OCI-LY7 (cell line): ENCODE measurements at regions not wholly inside any gene's neighbourhood (a gene's known extent, or its start where the extent isn't known, plus 50 kb on each side); places are given as distances from the start of the nearest gene placed in this dataset.

Experiments
- BruUV-seq: library from RNA; stranded (reverse); fragments of 400-500 nt; replicated peaks from 2 replicates; lab custom pipeline; 2021; lab: Mats Ljungman, UMichigan
- CTCF ChIA-PET: fragments of 300-600 bp; sonication (Branson Sonifier 250); formaldehyde crosslinking; loops from one replicate; lab custom pipeline; 2022; ENCODE audit warnings: antibody characterized with exemption; ENCODE audit not compliant: unreplicated experiment; lab: Charles Lee
- POLR2A ChIA-PET: fragments of 300-600 bp; sonication (Branson Sonifier 250); formaldehyde crosslinking; loops from one replicate; lab custom pipeline; 2022; ENCODE audit warnings: antibody characterized with exemption; lab: Charles Lee
- DNase-seq: peaks from one replicate; pipeline ENCODE4 v3.0.0-alpha.2; 2015; ENCODE audit warnings: low spot score
- H2AFZ ChIP-seq: fragments of 200-600 bp; sonication (generic), shearing (Covaris generic); 2 replicates; pipeline ENCODE4 v1.6.1; 2014; ENCODE audit warnings: mild to moderate bottlenecking, antibody characterized with exemption, low read length, moderate library complexity
- H3K27ac ChIP-seq: fragments of 200-600 bp; sonication (generic); 2 replicates; pipeline ENCODE4 v1.5.1; 2014; ENCODE audit warnings: mixed run types, low read depth, mild to moderate bottlenecking, moderate library complexity, low read length, inconsistent platforms; ENCODE audit not compliant: poor library complexity, severe bottlenecking
- H3K36me3 ChIP-seq: fragments of 200-600 bp; sonication (generic); 2 replicates; pipeline ENCODE4 v1.6.1; 2014; ENCODE audit warnings: mild to moderate bottlenecking, antibody characterized with exemption, low read length, moderate library complexity, mixed read lengths; ENCODE audit not compliant: insufficient read depth
- H3K4me1 ChIP-seq: fragments of 200-600 bp; sonication (generic); 2 replicates; pipeline ENCODE4 v1.5.1; 2014; ENCODE audit warnings: mild to moderate bottlenecking, low read length; ENCODE audit not compliant: insufficient read depth, poor library complexity, severe bottlenecking
- H3K4me2 ChIP-seq: fragments of 200-600 bp; sonication (generic); 2 replicates; pipeline ENCODE4 v1.6.1; 2014; ENCODE audit warnings: mild to moderate bottlenecking, low read length
- H3K4me3 ChIP-seq: fragments of 200-600 bp; sonication (generic); 2 replicates; pipeline ENCODE4 v1.5.1; 2014; ENCODE audit warnings: mild to moderate bottlenecking, low read depth, low read length; ENCODE audit not compliant: poor library complexity, severe bottlenecking
- H3K79me2 ChIP-seq: fragments of 200-600 bp; sonication (generic); 2 replicates; pipeline ENCODE4 v1.6.1; 2016; ENCODE audit warnings: low read depth, mild to moderate bottlenecking, low read length, moderate library complexity, mixed read lengths; ENCODE audit not compliant: insufficient read depth
- H3K9me2 ChIP-seq: fragments of 200-600 bp; sonication (generic); 2 replicates; pipeline ENCODE4 v1.6.1; 2016; ENCODE audit warnings: mild to moderate bottlenecking, low read length, mixed read lengths; ENCODE audit not compliant: insufficient read depth
- H3K9me3 ChIP-seq: fragments of 200-600 bp; sonication (generic); 2 replicates; pipeline ENCODE4 v1.6.1; 2014; ENCODE audit warnings: mild to moderate bottlenecking, mixed run types, low read length, mixed read lengths
- H4K20me1 ChIP-seq: fragments of 200-600 bp; sonication (generic); 2 replicates; pipeline ENCODE4 v1.6.1; 2014; ENCODE audit warnings: mild to moderate bottlenecking, antibody characterized with exemption, low read length, moderate library complexity, mixed read lengths; ENCODE audit not compliant: insufficient read depth
- CTCF ChIP-seq: fragments of 200-600 bp; sonication (generic); conservative IDR thresholded peaks from 2 replicates; pipeline ENCODE4 v1.5.1; 2014; ENCODE audit warnings: mild to moderate bottlenecking, antibody characterized with exemption, low read length, moderate library complexity, mixed read lengths
- EZH2phosphoT487 ChIP-seq: fragments of 200-600 bp; sonication (generic); IDR thresholded peaks from 2 replicates; pipeline ENCODE4 v1.6.1; 2018; ENCODE audit warnings: low read depth, borderline replicate concordance, mild to moderate bottlenecking, mixed run types, antibody characterized with exemption, low read length, moderate library complexity, mixed read lengths
- intact Hi-C: fragments of 100-400 bp; cut with micrococcal nuclease; formaldehyde crosslinking; loops from one replicate; pipeline ENCODE4 v1.10.0; 2022; ENCODE audit not compliant: unreplicated experiment

- BruUV-seq = no TSS peak
- no peaks in the 10 kb centered on the region for H3K9me3 ChIP-seq
- no peaks in the 10 kb centered on the region for H3K36me3 ChIP-seq
- no peaks in the 10 kb centered on the region for H4K20me1 ChIP-seq
- POLR2A ChIA-PET = interaction anchor here (0.6 to 0.7 kb wide), 2 partner anchors 32 to 451 kb away, joined by 3 to 4 read pairs; no protein-coding TSS in a partner anchor
- H3K4me3 ChIP-seq = no peak overlapping the region
- TF ChIP-seq CTCF = no peak
- TF ChIP-seq EZH2phosphoT487 = no peak
- CTCF ChIA-PET = no interaction called here
- no peaks in the 10 kb centered on the region for H3K9me2 ChIP-seq
- H2AFZ ChIP-seq = no peak overlapping the region
- H3K27ac ChIP-seq = no peak overlapping the region
- no peaks in the 10 kb centered on the region for H3K4me1 ChIP-seq
- no peak overlapping the region for H3K4me2 ChIP-seq
- no peak for DNase-seq
- intact Hi-C loops = no loop called here
- H3K79me2 ChIP-seq = no peaks in the 10 kb centered on the region
Observed at GRCh38 chr1:69123486-69123885, 444.2 kb upstream of the LRRC7 start.

GRCh38 chr1:69126796-69127195, 440.9 kb upstream of the LRRC7 start:
- BruUV-seq = no TSS peak
- CTCF ChIA-PET = no interaction called here

More at GRCh38 chr1:69126796-69127195, 440.9 kb upstream of the LRRC7 start:
- intact Hi-C loops = no loop called here
- Histone ChIP-seq H4K20me1 (no peaks in the 10 kb centered on the region), H3K36me3 (no peaks in the 10 kb centered on the region), H3K4me1 (no peaks in the 10 kb centered on the region), H2AFZ (no peak overlapping the region), H3K4me3 (no peak overlapping the region), H3K79me2 (no peaks in the 10 kb centered on the region), H3K9me3 (no peaks in the 10 kb centered on the region), H3K27ac (no peak overlapping the region), H3K4me2 (no peak overlapping the region), H3K9me2 (no peaks in the 10 kb centered on the region)
- TF ChIP-seq EZH2phosphoT487 = no peak
- no peak for TF ChIP-seq CTCF
- POLR2A ChIA-PET = interaction anchor here (0.7 kb wide), 1 partner anchor 10 kb away, joined by 3 read pairs; no protein-coding TSS in a partner anchor
- DNase-seq = no peak
